ENCODE measurements at regions not wholly inside any gene's neighbourhood (a gene's known extent, or its start where the extent isn't known, plus 50 kb on each side); places are given as distances from the start of the nearest gene placed in this dataset.

DNA sequence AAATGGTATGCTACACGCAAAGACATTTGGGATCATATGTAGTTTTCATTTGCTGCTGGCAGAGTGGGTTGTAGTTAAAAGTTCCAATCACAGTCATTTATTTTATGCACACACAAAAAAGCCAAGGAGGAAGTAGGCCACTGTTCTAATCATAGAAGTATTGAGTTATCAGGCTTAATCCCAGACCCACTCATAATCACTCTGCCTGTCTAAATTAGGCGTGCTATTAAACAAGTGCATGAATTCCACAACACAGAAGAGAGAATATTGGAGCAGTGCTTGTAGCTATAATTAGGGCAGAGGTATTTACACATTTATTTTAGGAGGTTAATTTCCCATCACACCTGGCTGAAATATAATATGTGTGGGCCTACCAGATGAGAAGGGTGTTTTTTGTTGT, 65.7 kb upstream of the FIGN start:
- POLR2A ChIA-PET (ENCODE audit: unreplicated experiment) = no interaction called here

More for the DNA sequence above, 65.7 kb upstream of the FIGN start:
- DNase-seq (no peak), ATAC-seq (ENCODE audit: low read depth) (no peak)
- Histone ChIP-seq H3K56ac (ENCODE audit: extremely low read depth, insufficient read depth, low read length) (no peak overlapping the region), H3K9me3 (ENCODE audit: control insufficient read depth, insufficient read depth, low read length) (no peaks in the 10 kb centered on the region), H4K20me1 (ENCODE audit: insufficient read depth, low read length) (no peaks in the 10 kb centered on the region), H3K27me3 (ENCODE audit: control insufficient read depth, insufficient read depth, low read length) (no peaks in the 10 kb centered on the region), H3K9ac (ENCODE audit: low read depth, low read length) (no peak overlapping the region), H3K9me1 (ENCODE audit: insufficient read depth, low read length) (no peaks in the 10 kb centered on the region), H2BK120ac (ENCODE audit: low read depth, low read length) (no peak overlapping the region), H4K91ac (ENCODE audit: insufficient read depth, low read depth, low read length) (no peak overlapping the region), H3K4me3 (ENCODE audit: insufficient read depth, low read depth, low read length) (no peak overlapping the region), H3K23ac (ENCODE audit: low read depth, low read length) (no peak overlapping the region), H3K79me1 (ENCODE audit: low read depth in 1 of 2, low read length in 2 of 2) (no peaks in the 10 kb centered on the region), H3K4ac (ENCODE audit: low read depth, low read length) (no peak overlapping the region), H2BK15ac (ENCODE audit: low read depth, low read length) (no peak overlapping the region), H3K4me2 (ENCODE audit: low read depth, low read length) (no peak overlapping the region), H3K4me1 (ENCODE audit: control insufficient read depth, insufficient read depth, low read length) (no peaks in the 10 kb centered on the region), H4K8ac (ENCODE audit: low read depth in 2 of 2, low read length in 2 of 2) (no peak overlapping the region), H2AK5ac (ENCODE audit: low read depth, low read length) (no peak overlapping the region), H3K14ac (replicated peaks; ENCODE audit: low read depth, low read length) (no peak overlapping the region), H4K5ac (ENCODE audit: low read depth, low read length) (no peak overlapping the region), H3K36me3 (ENCODE audit: control insufficient read depth, insufficient read depth, low read length) (no peaks in the 10 kb centered on the region), H2AK9ac (replicated peaks; ENCODE audit: low read depth, low read length, poor library complexity) (no peak overlapping the region), H2BK5ac (ENCODE audit: low read depth, low read length, poor library complexity, severe bottlenecking) (no peak overlapping the region), H3K27ac (ENCODE audit: insufficient read depth, low read length) (no peak overlapping the region), H2AFZ (replicated peaks; ENCODE audit: low read length, poor library complexity) (no peak overlapping the region), H2BK20ac (ENCODE audit: low read depth, low read length) (no peak overlapping the region), H3K18ac (ENCODE audit: low read depth, low read length) (no peak overlapping the region)
- intact Hi-C loops (cut with micrococcal nuclease) = no loop called here
- WGBS, 2 experiments (ENCODE audit: extremely low coverage in 2 of 2, insufficient read length in 1 of 2) = no CpG with 5 or more reads among the region's 2 CpGs
- dilution Hi-C loops (cut with HindIII; ENCODE audit: low sequenced_read_pairs, unreplicated experiment) = no loop called here
- in situ Hi-C loops (cut with MboI; ENCODE audit: low sequenced_read_pairs) = no loop called here
- CTCF ChIA-PET = interaction anchor here (0.6 kb wide), 1 partner anchor 603 kb away, joined by 4 read pairs; no protein-coding TSS in a partner anchor
- no peak for TF ChIP-seq RCOR1 (IDR thresholded peaks at IDR 0.05; ENCODE audit: insufficient replicate concordance, low read length)
- TF ChIP-seq MXI1 (IDR thresholded peaks at IDR 0.05; ENCODE audit: borderline replicate concordance, low read depth, low read length) = no peak
- no peak for TF ChIP-seq MAFK (IDR thresholded peaks at IDR 0.05; ENCODE audit: low read depth, low read length)
- TF ChIP-seq POLR2A (IDR thresholded peaks at IDR 0.05; ENCODE audit: low read depth, low read length) = no peak
- TF ChIP-seq RAD21 (IDR thresholded peaks at IDR 0.05; ENCODE audit: low read length) = no peak
- no peak for TF ChIP-seq NFE2L2 (IDR thresholded peaks at IDR 0.05; ENCODE audit: low read depth, low read length)
- TF ChIP-seq, protein P1, sequence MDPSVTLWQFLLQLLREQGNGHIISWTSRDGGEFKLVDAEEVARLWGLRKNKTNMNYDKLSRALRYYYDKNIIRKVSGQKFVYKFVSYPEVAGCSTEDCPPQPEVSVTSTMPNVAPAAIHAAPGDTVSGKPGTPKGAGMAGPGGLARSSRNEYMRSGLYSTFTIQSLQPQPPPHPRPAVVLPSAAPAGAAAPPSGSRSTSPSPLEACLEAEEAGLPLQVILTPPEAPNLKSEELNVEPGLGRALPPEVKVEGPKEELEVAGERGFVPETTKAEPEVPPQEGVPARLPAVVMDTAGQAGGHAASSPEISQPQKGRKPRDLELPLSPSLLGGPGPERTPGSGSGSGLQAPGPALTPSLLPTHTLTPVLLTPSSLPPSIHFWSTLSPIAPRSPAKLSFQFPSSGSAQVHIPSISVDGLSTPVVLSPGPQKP (IDR thresholded peaks at IDR 0.05; ENCODE audit: borderline replicate concordance, low read depth, low read length) = no peak
- BruUV-seq (replicated peaks) = no TSS peak

All from IMR-90 (cell line).